ENCODE measurements at regions not wholly inside any gene's neighbourhood (a gene's known extent, or its start where the extent isn't known, plus 50 kb on each side); places are given as distances from the start of the nearest gene placed in this dataset.
"Not testable (repeated sequence)": the region's sequence is repeated elsewhere in the genome, so short reads cannot be mapped to it uniquely, and the experiment has no call there.

DNA sequence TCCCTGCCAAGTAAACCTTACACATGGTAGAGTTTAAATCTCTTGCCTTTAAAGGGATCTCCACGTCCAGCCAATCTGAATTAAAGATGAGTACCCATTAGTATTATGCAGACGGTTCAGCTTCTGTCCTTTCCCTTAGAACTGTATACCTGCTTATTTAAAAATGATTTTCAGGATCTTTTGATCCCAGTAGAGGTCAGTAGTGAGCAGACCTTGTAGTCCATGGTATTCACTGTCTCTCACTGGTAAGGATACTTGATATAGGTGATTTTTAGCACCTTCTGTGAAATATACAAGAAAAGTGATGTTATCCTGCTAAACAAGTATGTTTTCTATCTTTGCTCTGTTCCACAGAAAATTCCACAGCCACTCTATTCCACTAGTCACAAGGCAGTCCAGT, 1211.6 kb upstream of the ADGRL4 start:
- DNase-seq, result no peak

DNA sequence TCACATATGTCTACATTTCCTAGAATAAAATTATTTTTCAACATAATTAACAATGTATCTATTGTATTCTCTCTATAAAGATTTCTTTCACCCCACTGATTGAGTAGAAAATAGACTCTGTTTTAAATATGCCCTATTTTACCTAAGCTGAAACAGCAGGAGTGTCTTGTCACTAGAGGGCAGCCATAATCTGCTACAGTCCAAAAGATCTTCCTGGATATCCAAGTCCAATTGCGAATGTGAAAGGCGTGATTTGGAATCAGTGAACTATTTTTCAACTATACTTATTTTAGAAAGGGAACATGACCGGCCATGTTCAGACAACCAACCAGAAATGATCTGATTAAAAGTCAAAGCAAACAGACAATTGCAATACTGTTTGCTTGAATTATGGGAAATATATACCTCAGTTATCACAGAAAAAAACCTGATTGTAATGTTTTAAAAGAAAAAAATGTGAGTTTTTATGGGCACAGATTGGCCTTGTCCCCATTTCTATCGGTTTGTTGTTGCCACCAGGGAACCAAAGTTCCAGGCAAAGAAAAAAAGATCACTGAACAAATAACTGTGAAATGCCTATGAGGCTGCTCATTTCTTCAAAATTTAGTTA, 1211.0 kb upstream of the ADGRL4 start:
- DNase-seq, result no peak

DNA sequence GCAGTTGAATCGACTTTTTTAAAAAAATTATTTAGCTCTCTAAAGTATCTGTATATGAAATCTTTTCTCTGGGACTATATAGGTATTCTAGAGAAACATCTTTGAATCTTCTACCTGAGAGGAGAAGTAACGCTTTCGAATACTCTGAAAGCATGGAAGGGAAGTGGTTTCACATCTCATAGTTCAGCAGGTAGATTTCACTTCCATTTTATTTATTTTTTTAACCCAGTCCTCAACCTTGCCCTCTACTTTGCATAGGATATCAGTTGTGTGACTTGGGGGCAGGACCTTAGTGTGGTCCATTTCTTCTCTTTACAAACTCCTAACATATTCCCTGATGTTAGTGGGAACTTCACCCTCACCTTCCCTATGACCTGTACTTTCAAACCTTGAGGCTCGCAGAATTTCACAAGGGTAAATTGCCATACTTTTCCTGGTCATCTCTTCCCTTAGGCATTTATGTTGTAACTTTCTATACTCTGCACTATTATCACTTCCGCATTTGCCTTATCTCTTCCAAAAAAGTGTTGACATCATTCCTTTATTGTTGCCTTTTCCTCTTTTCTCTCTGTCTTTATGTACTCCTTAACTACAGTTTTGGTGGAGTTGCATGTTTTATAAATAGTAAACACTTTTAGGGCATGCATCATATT, 1208.5 kb upstream of the ADGRL4 start:
- DNase-seq, result no peak

DNA sequence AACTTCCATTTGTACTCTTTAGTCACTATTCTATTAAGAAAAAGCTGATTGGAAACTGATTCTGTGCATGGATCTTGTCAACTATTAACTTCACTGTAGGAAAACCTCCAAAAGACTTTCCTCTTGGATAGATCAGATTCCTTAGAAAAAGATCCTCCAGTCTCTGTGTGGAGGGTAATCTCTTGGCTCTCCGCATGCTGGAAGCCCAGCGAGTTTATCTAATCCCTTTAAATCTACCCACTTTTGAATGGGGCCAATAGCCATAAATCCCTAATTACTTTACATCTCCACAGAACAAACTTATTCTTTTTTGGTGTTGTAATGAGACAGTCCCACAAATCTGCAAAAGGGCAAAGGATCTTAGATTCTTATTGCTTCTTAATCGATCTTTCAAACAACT, 1206.4 kb upstream of the ADGRL4 start:
- no peak for DNase-seq

DNA sequence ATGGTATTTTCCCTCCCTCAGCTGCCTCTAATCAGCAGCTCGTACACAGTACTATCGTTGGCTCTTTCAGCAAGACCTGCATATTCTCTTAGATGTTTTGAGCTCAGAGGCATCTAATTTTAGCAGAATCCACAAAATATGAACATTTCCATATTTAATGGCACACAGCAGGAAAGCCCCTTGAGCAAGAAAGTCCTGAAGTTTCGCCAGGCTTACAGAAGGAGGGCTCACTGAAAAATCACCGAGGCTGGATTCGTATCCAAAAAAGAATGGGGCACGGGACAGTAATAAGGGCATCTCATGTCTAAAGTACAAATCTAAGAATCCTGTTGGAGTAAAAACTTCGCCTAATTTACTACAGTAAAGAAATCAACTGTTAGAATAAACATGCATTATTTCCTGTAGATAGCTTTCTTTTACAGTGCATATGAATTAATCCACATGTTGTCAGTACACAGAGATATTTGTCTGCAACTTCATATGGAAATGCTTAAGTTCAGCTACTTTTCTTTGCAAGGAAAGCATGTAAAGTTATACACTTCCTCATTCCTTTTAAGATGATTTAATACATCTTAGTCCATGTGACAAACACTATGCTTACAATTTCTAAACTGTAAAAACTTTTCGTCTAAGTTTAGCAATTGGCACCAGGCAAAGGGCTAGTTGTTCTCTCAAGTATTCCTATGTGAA, 1205.3 kb upstream of the ADGRL4 start:
- DNase-seq, result no peak

DNA sequence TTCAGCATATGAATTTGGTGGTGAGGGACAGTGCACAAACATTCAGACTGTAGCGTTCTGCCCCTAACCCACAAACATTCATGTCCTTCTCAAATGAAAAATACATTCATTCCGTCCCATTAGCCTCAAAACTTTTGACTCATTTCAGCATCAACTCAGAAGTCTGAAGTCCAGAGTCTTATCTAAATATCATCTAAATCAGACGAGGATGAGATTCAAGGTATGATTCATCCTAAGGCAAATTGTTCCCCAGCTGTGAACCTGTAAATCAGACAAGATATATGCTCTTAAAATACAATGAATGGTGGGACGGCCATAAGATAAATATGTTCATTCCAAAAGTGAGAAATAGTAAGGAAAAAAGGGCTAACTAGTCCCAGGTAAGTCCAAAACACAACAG, 1195.6 kb upstream of the ADGRL4 start:
- no peak for DNase-seq

DNA sequence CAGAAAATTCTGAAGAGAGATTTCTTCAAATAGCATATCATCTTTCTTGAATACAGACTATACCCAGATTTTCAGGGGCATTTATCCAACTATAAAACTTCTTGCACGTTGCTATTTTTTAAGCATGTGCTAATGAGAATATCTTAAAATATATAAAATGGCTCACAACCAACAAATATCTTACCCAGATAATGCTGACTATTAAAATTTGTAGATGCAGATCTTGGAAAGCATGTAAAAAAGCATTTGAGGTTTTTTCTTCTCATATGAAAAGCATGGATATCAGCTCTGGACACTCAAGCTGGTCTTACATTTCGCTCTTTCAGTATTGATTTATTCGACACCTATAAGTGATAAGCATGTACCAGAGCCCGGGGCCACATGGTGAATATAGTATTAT, 1187.7 kb upstream of the ADGRL4 start:
- DNase-seq, result no peak

DNA sequence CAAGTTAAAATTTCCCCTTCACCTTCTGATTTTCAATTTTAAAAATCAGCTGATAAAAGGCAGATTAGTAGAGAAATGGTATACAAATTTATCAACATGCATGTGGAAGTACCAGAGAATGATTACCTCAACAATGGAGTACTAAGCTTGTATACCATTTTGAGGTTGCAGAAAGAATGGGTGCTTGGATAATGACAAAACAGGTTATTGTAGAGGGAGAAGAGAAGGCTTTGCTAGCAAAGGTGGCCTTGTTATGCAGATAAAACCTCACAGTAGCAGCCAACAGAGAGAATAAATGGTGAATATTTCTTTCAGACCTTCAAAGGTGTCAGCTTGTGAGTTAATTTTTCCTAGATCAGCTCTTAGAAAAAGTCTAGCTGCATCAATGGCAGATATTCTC, 1174.9 kb upstream of the ADGRL4 start:
- DNase-seq, result no peak

DNA sequence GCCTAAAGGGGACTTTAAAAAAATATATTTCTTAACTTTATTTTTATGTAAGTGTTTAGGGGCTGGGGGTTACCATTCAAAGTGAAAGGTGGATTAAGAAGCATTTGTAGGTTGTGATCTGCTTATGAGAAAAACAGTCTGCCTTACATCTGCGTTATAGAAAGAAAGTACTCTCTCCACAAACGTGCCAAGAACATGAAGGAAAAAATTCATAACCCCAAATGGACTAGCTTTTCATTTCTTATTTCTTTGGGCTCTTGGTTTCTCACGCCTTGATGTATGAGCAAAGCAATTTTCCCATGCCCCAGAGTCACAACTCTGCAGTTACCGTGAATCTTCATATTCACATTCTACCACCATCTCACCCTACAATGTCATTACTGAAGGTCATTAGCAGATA, 1165.1 kb upstream of the ADGRL4 start:
- DNase-seq, result no peak

DNA sequence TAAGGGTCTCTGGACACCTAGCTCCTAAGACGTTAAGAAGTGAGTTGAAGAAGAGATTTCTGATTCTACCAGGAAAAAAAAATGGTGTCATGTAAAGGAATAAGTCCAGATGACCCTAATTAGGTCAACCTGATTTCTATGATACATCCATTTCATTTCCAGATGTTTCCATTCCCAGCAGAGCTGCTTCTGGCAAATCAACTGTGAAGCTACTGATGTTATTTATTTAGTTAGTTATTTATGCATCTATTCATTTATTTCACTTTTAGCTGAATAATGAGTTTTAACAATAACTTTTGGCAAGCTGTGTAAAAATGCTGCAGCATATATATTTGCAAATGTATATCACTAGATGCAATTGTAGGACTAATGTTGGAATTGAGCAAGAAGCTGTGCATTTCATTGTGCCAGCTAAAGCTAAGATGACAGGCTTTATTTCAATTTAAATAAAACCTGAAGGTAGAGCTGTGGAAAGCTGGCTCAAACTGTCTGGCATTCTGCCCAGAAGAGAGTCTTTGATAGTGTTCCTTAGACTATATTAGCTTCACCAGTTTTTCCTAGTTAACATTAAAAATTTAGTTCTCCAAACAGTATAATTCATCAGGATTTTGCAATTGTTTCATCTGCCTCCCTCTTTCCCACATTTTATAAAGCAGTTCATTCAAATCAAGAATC, 1164.4 kb upstream of the ADGRL4 start:
- DNase-seq, result no peak

DNA sequence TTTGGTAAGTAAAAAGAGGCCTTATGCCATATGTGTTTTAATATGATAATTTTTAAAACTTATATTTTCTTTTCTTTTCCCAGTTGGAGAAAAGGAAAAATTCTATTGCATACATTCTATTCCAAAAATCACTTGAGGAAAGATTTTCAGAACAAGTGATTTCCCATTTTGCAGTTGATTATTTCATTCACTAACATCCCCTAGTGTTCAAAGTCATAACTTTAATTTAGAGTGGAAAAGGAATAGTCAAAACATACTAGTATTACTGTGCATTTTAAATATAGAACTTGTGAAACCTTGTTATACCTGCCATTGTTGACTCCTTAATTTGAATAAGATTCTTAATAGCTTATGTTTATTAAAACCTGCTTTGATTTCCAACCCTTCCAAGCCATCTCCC, 1157.6 kb upstream of the ADGRL4 start:
- DNase-seq, result no peak

- DNase-seq, result no peak
Observed at GRCh38 chr1:80163686-80164085, 1157.2 kb upstream of the ADGRL4 start.

DNA sequence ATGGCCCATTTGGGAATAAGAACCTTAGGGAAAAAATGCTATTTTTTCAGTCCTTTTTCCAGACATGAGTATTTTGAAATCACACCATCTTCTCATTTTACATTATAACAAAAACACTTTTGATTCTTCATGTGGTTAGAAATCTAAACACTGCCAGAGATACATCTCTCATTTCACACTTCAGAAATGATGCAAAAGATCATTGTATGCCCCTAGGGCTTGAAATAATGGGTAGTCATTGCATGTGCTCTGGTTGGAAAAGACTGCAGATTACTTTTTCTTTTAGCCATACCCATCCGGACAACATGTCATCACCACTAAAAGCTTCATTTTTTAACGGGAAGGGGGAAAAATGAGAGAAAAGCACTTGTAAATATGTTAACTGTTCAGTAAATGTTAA, 1152.2 kb upstream of the ADGRL4 start:
- no peak for DNase-seq

GRCh38 chr1:80158266-80158665, 1151.7 kb upstream of the ADGRL4 start:
- DNase-seq, result no peak

DNA sequence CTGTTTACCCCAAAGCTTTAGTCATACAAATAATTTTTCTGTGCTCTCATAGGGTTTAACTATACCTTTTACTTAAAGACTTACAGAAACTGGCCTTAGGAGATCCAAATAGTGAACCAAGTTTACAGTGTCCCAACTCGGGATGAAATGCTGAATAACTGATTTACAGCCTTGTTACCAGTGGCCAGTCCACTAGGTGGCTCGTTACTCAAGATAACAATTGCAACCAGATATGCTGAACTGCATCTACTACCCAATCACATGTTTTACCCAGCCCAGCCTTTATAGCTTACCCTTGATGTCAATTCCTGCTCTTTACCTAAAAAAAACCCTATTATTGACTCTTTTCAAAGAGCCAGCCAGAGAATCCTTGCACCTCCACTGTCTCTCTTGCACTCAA, 1148.8 kb upstream of the ADGRL4 start:
- DNase-seq, result no peak

DNA sequence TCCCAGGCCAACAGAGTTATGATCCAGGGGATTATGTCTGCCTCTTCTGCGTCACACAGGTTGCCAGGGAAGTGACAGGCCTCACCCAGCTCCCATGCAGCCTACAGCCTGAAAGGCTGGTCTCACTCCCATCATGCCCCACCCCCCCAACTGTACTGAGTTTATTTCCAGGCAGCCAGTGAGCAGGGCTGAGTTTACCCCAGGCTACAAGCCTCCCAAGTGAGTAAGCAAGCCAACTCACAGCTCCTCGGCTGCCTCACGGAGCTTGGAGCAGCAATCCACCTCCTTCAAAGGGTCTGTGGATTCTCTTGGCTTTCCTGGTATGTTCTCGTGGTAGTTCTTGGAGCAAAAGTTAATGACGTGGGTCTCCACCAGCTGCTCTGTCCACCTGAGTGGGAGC, 1147.6 kb upstream of the ADGRL4 start:
- no peak for DNase-seq

DNA sequence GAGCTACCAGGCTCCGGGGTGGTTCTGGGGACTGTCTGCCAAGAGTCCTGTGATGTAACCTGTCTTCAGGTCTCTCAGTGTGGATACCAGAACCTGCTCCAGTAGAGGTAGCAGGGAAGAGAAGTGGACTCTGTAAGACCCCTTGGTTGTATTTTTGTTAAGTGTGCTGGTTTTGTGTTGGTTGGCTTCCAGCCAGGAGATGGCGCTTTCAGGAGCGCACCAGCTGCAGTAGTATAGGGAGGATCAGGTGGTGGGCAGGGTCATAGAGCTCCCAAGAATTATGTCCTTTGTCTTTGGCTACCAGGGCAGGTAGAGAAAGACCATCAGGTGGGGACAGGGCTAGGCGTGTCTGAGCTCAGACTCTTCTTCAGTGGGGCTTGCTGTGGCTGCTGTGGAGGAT, 1147.2 kb upstream of the ADGRL4 start:
- no peak for DNase-seq

- no peak for DNase-seq
Observed at GRCh38 chr1:80143361-80143760, 1136.8 kb upstream of the ADGRL4 start.

GRCh38 chr1:80137946-80138602, 1131.5 kb upstream of the ADGRL4 start:
- not testable (repeated sequence) for DNase-seq

DNA sequence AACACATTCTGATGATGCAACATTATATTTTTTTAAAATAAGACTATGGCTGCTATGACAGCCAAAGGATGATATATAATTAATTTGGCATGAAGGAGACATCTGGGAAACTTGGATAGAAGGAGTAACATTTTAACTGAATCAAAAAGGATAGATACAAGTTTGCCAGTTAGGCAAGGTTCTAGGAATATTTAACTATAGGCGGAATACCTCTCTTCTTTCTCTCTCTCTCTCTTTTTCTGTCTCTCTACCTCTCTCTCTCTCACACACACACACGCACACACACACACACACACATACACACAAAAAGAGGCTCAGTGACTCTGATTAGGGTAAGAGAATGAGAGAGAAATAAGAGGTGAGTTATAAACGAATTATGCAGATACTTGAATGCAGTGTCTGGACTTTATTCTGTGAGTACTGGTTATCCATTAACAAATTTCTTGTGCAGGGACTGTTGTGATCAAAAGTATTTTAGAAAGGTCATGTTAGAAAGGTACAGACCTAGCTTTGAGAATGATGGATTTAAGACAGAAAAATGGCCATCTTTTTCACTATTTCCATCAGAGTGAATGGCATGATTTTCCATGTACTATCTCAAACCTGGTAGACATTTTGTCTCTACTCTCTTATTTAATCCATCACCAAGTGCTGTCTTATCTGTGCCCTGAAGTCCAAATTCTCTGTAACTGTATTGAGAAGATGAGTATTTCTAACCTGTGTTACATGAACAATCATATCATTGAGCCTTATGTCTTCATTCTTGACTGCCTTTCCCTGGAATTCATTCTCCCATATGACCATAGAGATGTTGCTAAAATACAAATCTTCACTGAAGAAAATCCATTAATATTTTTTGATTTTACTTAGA, 1106.9 kb upstream of the ADGRL4 start:
- no peak for DNase-seq

DNA sequence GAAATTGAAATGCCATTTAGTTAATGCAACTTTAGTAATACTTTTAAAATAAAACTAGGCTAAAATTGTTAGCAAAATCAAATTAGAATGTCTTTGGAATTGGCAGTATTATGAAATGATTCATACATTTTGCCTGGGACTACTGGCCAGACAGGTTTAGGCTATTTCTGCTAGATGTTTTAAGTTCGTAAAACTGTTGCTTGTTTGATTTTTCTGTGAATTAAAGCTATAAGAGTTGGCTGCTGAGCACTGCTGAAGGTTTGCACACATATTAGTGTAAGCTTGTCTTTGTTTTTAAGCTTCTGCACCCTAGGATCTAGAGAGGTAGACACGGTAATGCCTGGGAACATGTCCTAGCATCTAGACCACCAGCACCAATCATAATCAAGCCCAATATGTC, 1094.6 kb upstream of the ADGRL4 start:
- DNase-seq, result no peak

DNA sequence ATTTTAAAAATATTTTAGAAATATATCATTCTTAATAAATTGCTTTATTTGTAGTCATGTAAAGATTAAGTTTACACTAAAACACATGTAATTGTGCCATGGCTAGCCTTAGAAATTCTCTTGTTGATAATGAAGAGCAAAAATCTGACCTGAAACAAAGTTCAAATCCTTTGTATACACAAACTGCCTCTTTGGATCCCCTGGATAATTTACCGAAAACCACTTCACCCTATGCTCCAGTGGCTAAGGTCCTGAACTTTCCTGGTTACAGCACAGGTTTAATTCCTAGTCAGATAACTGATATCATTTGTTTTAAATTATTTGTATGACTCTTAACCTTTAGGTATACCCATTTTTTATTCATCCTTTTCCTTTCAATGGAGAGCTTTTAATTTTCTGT, 1093.2 kb upstream of the ADGRL4 start:
- DNase-seq, result no peak

DNA sequence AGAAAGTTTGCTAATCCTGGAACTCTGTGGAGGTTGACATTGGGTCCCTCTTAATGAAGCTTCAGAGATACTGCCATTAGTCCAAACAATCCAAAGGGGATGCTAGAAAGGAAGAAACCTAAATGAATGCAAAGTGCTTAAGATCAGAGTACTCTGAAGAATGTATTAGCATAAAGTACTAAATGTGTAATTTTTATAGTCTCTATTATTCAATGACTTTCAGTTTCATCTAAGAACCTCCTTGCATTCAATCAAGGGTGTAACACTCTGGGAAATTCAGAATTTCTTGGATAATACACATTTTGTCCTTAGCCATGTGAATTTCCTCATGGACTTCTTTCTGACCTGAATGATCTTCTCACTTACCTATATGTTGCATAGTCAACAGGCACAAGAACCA, 1078.5 kb upstream of the ADGRL4 start:
- DNase-seq, result no peak
